ENCODE measurements at regions not wholly inside any gene's neighbourhood (a gene's known extent, or its start where the extent isn't known, plus 50 kb on each side); places are given as distances from the start of the nearest gene placed in this dataset.

GRCh38 chr2:15719566-15720313 is 128.1 kb downstream of the DDX1 start:
- no peak for TF ChIP-seq POLR2A (IDR thresholded peaks at IDR 0.05)
- TF ChIP-seq POLR2AphosphoS5 (IDR thresholded peaks at IDR 0.05): no peak
- TF ChIP-seq CTCF (IDR thresholded peaks at IDR 0.05): no peak

Data from sigmoid colon (tissue), 4 donors.